ENCODE measurements at regions not wholly inside any gene's neighbourhood (a gene's known extent, or its start where the extent isn't known, plus 50 kb on each side); places are given as distances from the start of the nearest gene placed in this dataset.
"Not testable (repeated sequence)": the region's sequence is repeated elsewhere in the genome, so short reads cannot be mapped to it uniquely, and the experiment has no call there.

- Mint-ChIP-seq H3K4me3 (no peak overlapping the region), H3K27me3 (ENCODE audit: low read depth in 2 of 2) (no peaks in the 10 kb centered on the region), H3K36me3 (peaks cover 8% of the 10 kb centered on the region), H3K9me3 (peaks cover 6 to 20% of the 10 kb centered on the region in 2 donors), H3K27ac (no peak overlapping the region), H3K4me1 (no peaks in the 10 kb centered on the region)
- Histone ChIP-seq H3K4me3 (ENCODE audit: low read length) (no peak overlapping the region), H3K27ac (ENCODE audit: low read length) (no peak overlapping the region), H3K9me3 (ENCODE audit: control insufficient read depth, insufficient read depth, low read length) (no peaks in the 10 kb centered on the region), H3K36me3 (ENCODE audit: control insufficient read depth, insufficient read depth, low read length) (no peaks in the 10 kb centered on the region), H3K4me1 (ENCODE audit: control insufficient read depth, insufficient read depth, low read length) (no peaks in the 10 kb centered on the region), H3K27me3 (ENCODE audit: control insufficient read depth, insufficient read depth, low read length) (no peaks in the 10 kb centered on the region)
- DNase-seq (no peak), ATAC-seq (no peak)
- TF ChIP-seq, protein P1, sequence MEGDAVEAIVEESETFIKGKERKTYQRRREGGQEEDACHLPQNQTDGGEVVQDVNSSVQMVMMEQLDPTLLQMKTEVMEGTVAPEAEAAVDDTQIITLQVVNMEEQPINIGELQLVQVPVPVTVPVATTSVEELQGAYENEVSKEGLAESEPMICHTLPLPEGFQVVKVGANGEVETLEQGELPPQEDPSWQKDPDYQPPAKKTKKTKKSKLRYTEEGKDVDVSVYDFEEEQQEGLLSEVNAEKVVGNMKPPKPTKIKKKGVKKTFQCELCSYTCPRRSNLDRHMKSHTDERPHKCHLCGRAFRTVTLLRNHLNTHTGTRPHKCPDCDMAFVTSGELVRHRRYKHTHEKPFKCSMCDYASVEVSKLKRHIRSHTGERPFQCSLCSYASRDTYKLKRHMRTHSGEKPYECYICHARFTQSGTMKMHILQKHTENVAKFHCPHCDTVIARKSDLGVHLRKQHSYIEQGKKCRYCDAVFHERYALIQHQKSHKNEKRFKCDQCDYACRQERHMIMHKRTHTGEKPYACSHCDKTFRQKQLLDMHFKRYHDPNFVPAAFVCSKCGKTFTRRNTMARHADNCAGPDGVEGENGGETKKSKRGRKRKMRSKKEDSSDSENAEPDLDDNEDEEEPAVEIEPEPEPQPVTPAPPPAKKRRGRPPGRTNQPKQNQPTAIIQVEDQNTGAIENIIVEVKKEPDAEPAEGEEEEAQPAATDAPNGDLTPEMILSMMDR (IDR thresholded peaks at IDR 0.05), result no peak
- 79% methylated on average over 4 of the region's 4 CpGs for WGBS (ENCODE audit: insufficient coverage)
- intact Hi-C loops (cut with micrococcal nuclease), result no loop called here
Observed at GRCh38 chr5:85967681-85968080, 650.1 kb upstream of the COX7C start.

- no peak for DNase-seq
- Histone ChIP-seq H3K4me1 (ENCODE audit: control insufficient read depth, insufficient read depth, low read length) (no peaks in the 10 kb centered on the region), H3K36me3 (ENCODE audit: control insufficient read depth, insufficient read depth, low read length) (no peaks in the 10 kb centered on the region), H3K9me3 (ENCODE audit: control insufficient read depth, insufficient read depth, low read length) (no peaks in the 10 kb centered on the region), H3K27ac (ENCODE audit: low read length) (no peak overlapping the region), H3K4me3 (ENCODE audit: low read length) (no peak overlapping the region), H3K27me3 (ENCODE audit: control insufficient read depth, insufficient read depth, low read length) (no peaks in the 10 kb centered on the region)
- Mint-ChIP-seq H3K9me3 (peaks cover 6 to 20% of the 10 kb centered on the region in 2 donors), H3K36me3 (peaks cover 8% of the 10 kb centered on the region), H3K27me3 (ENCODE audit: low read depth in 2 of 2) (no peaks in the 10 kb centered on the region), H3K4me3 (no peak overlapping the region), H3K27ac (no peak overlapping the region), H3K4me1 (no peaks in the 10 kb centered on the region)
- TF ChIP-seq, protein P1 (IDR thresholded peaks at IDR 0.05), result no peak
- WGBS (ENCODE audit: insufficient coverage), result 90% methylated on average over 2 of the region's 4 CpGs
- intact Hi-C loops (cut with micrococcal nuclease), result no loop called here
- no peak for ATAC-seq
Observed at GRCh38 chr5:85972539-85972938, 645.2 kb upstream of the COX7C start.

- intact Hi-C loops (cut with micrococcal nuclease), result no loop called here
- WGBS (ENCODE audit: insufficient coverage), result no CpG with 5 or more reads among the region's 1 CpG
Observed at GRCh38 chr5:85985167-85985566, 632.6 kb upstream of the COX7C start.

GRCh38 chr5:85990998-85991397 lies 626.7 kb upstream of the COX7C start:
- no peaks in the 10 kb centered on the region for H3K36me3 ChIP-seq (ENCODE audit: control insufficient read depth, insufficient read depth, low read length)
- no peak for DNase-seq
- H3K4me3 ChIP-seq (ENCODE audit: low read length), result no peak overlapping the region
- no peak overlapping the region for H3K27ac ChIP-seq (ENCODE audit: low read length)
- Mint-ChIP-seq H3K27ac (no peak overlapping the region), H3K4me3 (no peak overlapping the region), H3K4me1 (no peaks in the 10 kb centered on the region), H3K27me3 (ENCODE audit: low read depth in 2 of 2) (no peaks in the 10 kb centered on the region), H3K36me3 (peaks cover 8% of the 10 kb centered on the region), H3K9me3 (peaks cover 10 to 21% of the 10 kb centered on the region in 2 donors)
- WGBS (ENCODE audit: insufficient coverage), result 84% methylated on average over 2 of the region's 2 CpGs
- H3K9me3 ChIP-seq (ENCODE audit: control insufficient read depth, insufficient read depth, low read length), result peaks cover 10% of the 10 kb centered on the region
- TF ChIP-seq, protein P1 (IDR thresholded peaks at IDR 0.05), result no peak
- H3K4me1 ChIP-seq (ENCODE audit: control insufficient read depth, insufficient read depth, low read length), result no peaks in the 10 kb centered on the region
- intact Hi-C loops (cut with micrococcal nuclease), result no loop called here
- no peak for ATAC-seq
- no peaks in the 10 kb centered on the region for H3K27me3 ChIP-seq (ENCODE audit: control insufficient read depth, insufficient read depth, low read length)

More at GRCh38 chr5:85985167-85985566, 632.6 kb upstream of the COX7C start:
- TF ChIP-seq, protein P1 (IDR thresholded peaks at IDR 0.05), result no peak
- H3K4me3 Mint-ChIP-seq, result no peak overlapping the region
- H3K4me3 ChIP-seq (ENCODE audit: low read length), result no peak overlapping the region
- ATAC-seq (no peak), DNase-seq (no peak)
- H3K9me3 Mint-ChIP-seq, result peaks cover 3 to 7% of the 10 kb centered on the region in 2 donors
- H3K4me1 Mint-ChIP-seq, result no peaks in the 10 kb centered on the region
- peaks cover 2% of the 10 kb centered on the region for H3K36me3 Mint-ChIP-seq
- H3K27ac ChIP-seq (ENCODE audit: low read length), result no peak overlapping the region
- no peaks in the 10 kb centered on the region for H3K27me3 Mint-ChIP-seq (ENCODE audit: low read depth in 2 of 2)
- no peaks in the 10 kb centered on the region for H3K9me3 ChIP-seq (ENCODE audit: control insufficient read depth, insufficient read depth, low read length)
- H3K27me3 ChIP-seq (ENCODE audit: control insufficient read depth, insufficient read depth, low read length), result no peaks in the 10 kb centered on the region
- no peak overlapping the region for H3K27ac Mint-ChIP-seq
- H3K4me1 ChIP-seq (ENCODE audit: control insufficient read depth, insufficient read depth, low read length), result no peaks in the 10 kb centered on the region
- H3K36me3 ChIP-seq (ENCODE audit: control insufficient read depth, insufficient read depth, low read length), result no peaks in the 10 kb centered on the region

- H3K4me3 Mint-ChIP-seq; H3K4me1 ChIP-seq (ENCODE audit: control insufficient read depth, insufficient read depth, low read length); H3K36me3 ChIP-seq (ENCODE audit: control insufficient read depth, insufficient read depth, low read length); H3K27me3 ChIP-seq (ENCODE audit: control insufficient read depth, insufficient read depth, low read length); ATAC-seq; H3K4me1 Mint-ChIP-seq; H3K27ac Mint-ChIP-seq; intact Hi-C loops (cut with micrococcal nuclease); H3K4me3 ChIP-seq (ENCODE audit: low read length); H3K27ac ChIP-seq (ENCODE audit: low read length); DNase-seq; H3K27me3 Mint-ChIP-seq (ENCODE audit: low read depth in 2 of 2); H3K36me3 Mint-ChIP-seq: not testable (repeated sequence)
- H3K9me3 ChIP-seq (ENCODE audit: control insufficient read depth, insufficient read depth, low read length), result peaks cover 10% of the 10 kb centered on the region
- peaks cover 15 to 26% of the 10 kb centered on the region in 2 donors for H3K9me3 Mint-ChIP-seq
- 87% methylated on average over 2 of the region's 3 CpGs for WGBS (ENCODE audit: insufficient coverage)
Observed at GRCh38 chr5:85994653-85995052, 623.1 kb upstream of the COX7C start.

All from natural killer cell (primary cell).